GM12801 (cell line): ENCODE measurements at regions not wholly inside any gene's neighbourhood (a gene's known extent, or its start where the extent isn't known, plus 50 kb on each side); places are given as distances from the start of the nearest gene placed in this dataset.

Experiments
- CTCF ChIP-seq: IDR thresholded peaks from one replicate; pipeline ENCODE4 v1.5.1; 2011; ENCODE audit warnings: control low read depth; ENCODE audit not compliant: insufficient read length; ENCODE audit errors: extremely low read depth

GRCh38 chr7:9036080-9036479 lies 602.7 kb downstream of the NXPH1 start:
- no peak for TF ChIP-seq CTCF

- no peak for TF ChIP-seq CTCF
These were observed 637.9 kb downstream of the NXPH1 start for GRCh38 chr7:9071160-9071762.

- TF ChIP-seq CTCF: no peak
These were observed 648.8 kb downstream of the NXPH1 start for GRCh38 chr7:9082203-9082602.

- TF ChIP-seq CTCF: no peak
These were observed 650.4 kb downstream of the NXPH1 start for GRCh38 chr7:9083837-9084236.

GRCh38 chr7:9091282-9091681 lies 657.9 kb downstream of the NXPH1 start:
- TF ChIP-seq CTCF: no peak

GRCh38 chr7:9097565-9098060 lies 664.2 kb downstream of the NXPH1 start:
- no peak for TF ChIP-seq CTCF

- TF ChIP-seq CTCF: no peak
These were observed 666.9 kb downstream of the NXPH1 start for GRCh38 chr7:9100289-9100688.

GRCh38 chr7:9102846-9103245 lies 669.4 kb downstream of the NXPH1 start:
- TF ChIP-seq CTCF: no peak
